HepG2 (cell line): ENCODE measurements at regions not wholly inside any gene's neighbourhood (a gene's known extent, or its start where the extent isn't known, plus 50 kb on each side); places are given as distances from the start of the nearest gene placed in this dataset.

Source experiments
- BCL6 ChIP-seq: IDR thresholded peaks from 2 replicates; pipeline ENCODE4 v1.6.1; 2016; ENCODE audit warnings: missing genetic modification reagents, missing compliant biosample characterization
- CREB1 ChIP-seq, 2 experiments: fragments of 450-650 bp in 1 of 2; IDR thresholded peaks; 2 replicates each; pipeline ENCODE4 v1.6.1; 2016 to 2017; ENCODE audit warnings: control low read depth in 1 of 2, mild to moderate bottlenecking in 1 of 2, missing compliant biosample characterization in 1 of 2, missing genetic modification characterization in 1 of 2
- HOXA7 ChIP-seq: sonication (generic); formaldehyde crosslinking; IDR thresholded peaks from 2 replicates; pipeline ENCODE4 v1.8.1; 2022; ENCODE audit warnings: mild to moderate bottlenecking, missing genetic modification reagents, moderate library complexity
- IKZF4 ChIP-seq: sonication (generic); formaldehyde crosslinking; IDR thresholded peaks from 2 replicates; pipeline ENCODE4 v1.5.1; 2020; ENCODE audit warnings: borderline replicate concordance, mild to moderate bottlenecking, low read depth, missing genetic modification reagents; ENCODE audit errors: not compliant biosample characterization
- KDM1A ChIP-seq: IDR thresholded peaks from 2 replicates; pipeline ENCODE4 v1.6.1; 2016; ENCODE audit warnings: missing compliant biosample characterization
- KMT2B ChIP-seq: IDR thresholded peaks from 2 replicates; pipeline ENCODE4 v1.6.1; 2016; ENCODE audit warnings: missing genetic modification reagents, missing compliant biosample characterization
- MTA3 ChIP-seq: sonication (generic); formaldehyde crosslinking; IDR thresholded peaks from 2 replicates; pipeline ENCODE4 v1.4.0; 2020; ENCODE audit warnings: missing genetic modification reagents
- POGK ChIP-seq: sonication (generic); formaldehyde crosslinking; conservative IDR thresholded peaks from 2 replicates; pipeline ENCODE4 v1.8.0; 2022; ENCODE audit warnings: mild to moderate bottlenecking, moderate library complexity, missing genetic modification reagents
- RARA ChIP-seq: IDR thresholded peaks from 2 replicates; pipeline ENCODE4 v1.6.1; 2016; ENCODE audit warnings: missing genetic modification reagents, missing compliant biosample characterization
- SMAD1 ChIP-seq: sonication (generic); formaldehyde crosslinking; IDR thresholded peaks from 2 replicates; pipeline ENCODE4 v1.4.0; 2020; ENCODE audit warnings: missing genetic modification reagents, low read depth, mild to moderate bottlenecking, borderline replicate concordance
- SOX5 ChIP-seq: IDR thresholded peaks from 2 replicates; pipeline ENCODE4 v1.6.1; 2016; ENCODE audit warnings: borderline replicate concordance
- ZFX ChIP-seq: sonication (generic); formaldehyde crosslinking; IDR thresholded peaks from 2 replicates; pipeline ENCODE4 v1.4.0; 2020; ENCODE audit warnings: mild to moderate bottlenecking, low read depth, missing genetic modification reagents, moderate library complexity
- ZNF12 ChIP-seq: sonication (generic); formaldehyde crosslinking; IDR thresholded peaks from 2 replicates; pipeline ENCODE4 v1.5.0; 2020; ENCODE audit warnings: missing genetic modification reagents
- ZNF260 ChIP-seq: sonication (generic); formaldehyde crosslinking; IDR thresholded peaks from 2 replicates; pipeline ENCODE4 v1.4.0; 2020; ENCODE audit warnings: missing genetic modification reagents, low read depth, mild to moderate bottlenecking, borderline replicate concordance
- ZNF556 ChIP-seq: sonication (generic); formaldehyde crosslinking; IDR thresholded peaks from 2 replicates; pipeline ENCODE4 v1.4.0; 2020; ENCODE audit warnings: mild to moderate bottlenecking, missing genetic modification reagents, borderline replicate concordance
- ZNF788 ChIP-seq: sonication (generic); formaldehyde crosslinking; IDR thresholded peaks from 2 replicates; pipeline ENCODE4 v1.5.0; 2020; ENCODE audit warnings: mild to moderate bottlenecking, missing genetic modification reagents, borderline replicate concordance
- TF ChIP-seq, protein P1 (sequence below): sonication (generic); formaldehyde crosslinking; IDR thresholded peaks from 2 replicates; pipeline ENCODE4 v1.4.0; 2020; ENCODE audit warnings: missing genetic modification reagents, borderline replicate concordance
- TF ChIP-seq, protein P2 (sequence below): sonication (generic); formaldehyde crosslinking; IDR thresholded peaks from 2 replicates; pipeline ENCODE4 v1.8.0; 2022; ENCODE audit warnings: mild to moderate bottlenecking, missing genetic modification reagents; ENCODE audit not compliant: insufficient replicate concordance
- TF ChIP-seq, protein P3 (sequence below): sonication (generic); formaldehyde crosslinking; IDR thresholded peaks from 2 replicates; pipeline ENCODE4 v1.5.1; 2020; ENCODE audit warnings: mild to moderate bottlenecking, missing genetic modification reagents, borderline replicate concordance

DNA sequence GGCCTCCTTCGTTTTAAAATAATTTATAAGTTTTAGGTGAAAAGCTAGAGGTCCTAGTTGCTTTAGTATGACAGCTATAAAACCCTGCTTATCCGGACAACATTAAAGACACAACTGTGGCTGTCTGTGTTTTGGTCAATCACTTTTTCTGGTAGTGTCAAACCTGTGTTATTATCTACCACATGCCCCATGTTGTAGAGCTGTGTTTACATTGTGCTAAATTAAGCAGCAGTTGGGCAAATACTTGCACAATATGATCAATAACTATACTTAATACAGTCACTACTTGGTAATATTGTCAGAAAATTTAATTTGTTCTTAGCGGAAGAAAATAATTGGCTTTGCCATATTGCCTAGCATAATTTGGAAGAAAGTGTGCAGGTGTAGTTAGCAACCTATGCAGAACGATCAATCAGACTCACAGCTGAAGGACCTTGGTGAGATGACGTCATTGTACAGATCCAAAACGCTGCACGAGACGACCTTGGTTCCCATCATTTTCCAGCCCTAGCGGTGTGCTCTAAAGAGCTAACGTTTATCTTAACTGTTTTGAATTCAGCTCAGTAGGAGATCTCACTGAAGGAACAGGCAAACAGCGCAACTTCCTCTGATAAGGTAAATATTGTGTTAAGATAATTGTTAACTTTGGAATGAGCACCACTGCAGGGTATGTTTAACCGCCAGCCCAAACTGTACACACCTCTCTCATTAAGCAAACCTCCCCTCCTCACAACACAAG is 476.6 kb downstream of the IRS2 start (continued):
- TF ChIP-seq MTA3 (CRISPR knock-in tag) (no peak), BCL6 (CRISPR knock-in tag) (peak; percentile 37), POGK (CRISPR knock-in tag) (no peak), RARA (CRISPR knock-in tag) (peak; percentile 49; the same call in 1 of the 2 replicates), ZNF12 (CRISPR knock-in tag) (peak; percentile 31; the same call in 1 of the 2 replicates), IKZF4 (CRISPR knock-in tag) (no peak), ZNF556 (0 out of 2 replicates have a peak, but pooled peaks have one; percentile 17), CREB1 (IDR thresholded peaks at IDR 0.05) (peak; percentile 96), CREB1 (CRISPR knock-in tag; IDR thresholded peaks at IDR 0.05) (peak; percentile 76), ZFX (CRISPR knock-in tag) (0 out of 2 replicates have a peak, but pooled peaks have one; percentile 25), HOXA7 (CRISPR knock-in tag) (no peak), ZNF260 (CRISPR knock-in tag) (no peak), SOX5 (peak; percentile 70), SMAD1 (CRISPR knock-in tag) (no peak), KDM1A (CRISPR knock-in tag) (peak; percentile 20; the same call in 1 of the 2 replicates), ZNF788 (CRISPR knock-in tag) (peak; percentile 31; the same call in 1 of the 2 replicates), KMT2B (no peak)
- TF ChIP-seq, protein P1, sequence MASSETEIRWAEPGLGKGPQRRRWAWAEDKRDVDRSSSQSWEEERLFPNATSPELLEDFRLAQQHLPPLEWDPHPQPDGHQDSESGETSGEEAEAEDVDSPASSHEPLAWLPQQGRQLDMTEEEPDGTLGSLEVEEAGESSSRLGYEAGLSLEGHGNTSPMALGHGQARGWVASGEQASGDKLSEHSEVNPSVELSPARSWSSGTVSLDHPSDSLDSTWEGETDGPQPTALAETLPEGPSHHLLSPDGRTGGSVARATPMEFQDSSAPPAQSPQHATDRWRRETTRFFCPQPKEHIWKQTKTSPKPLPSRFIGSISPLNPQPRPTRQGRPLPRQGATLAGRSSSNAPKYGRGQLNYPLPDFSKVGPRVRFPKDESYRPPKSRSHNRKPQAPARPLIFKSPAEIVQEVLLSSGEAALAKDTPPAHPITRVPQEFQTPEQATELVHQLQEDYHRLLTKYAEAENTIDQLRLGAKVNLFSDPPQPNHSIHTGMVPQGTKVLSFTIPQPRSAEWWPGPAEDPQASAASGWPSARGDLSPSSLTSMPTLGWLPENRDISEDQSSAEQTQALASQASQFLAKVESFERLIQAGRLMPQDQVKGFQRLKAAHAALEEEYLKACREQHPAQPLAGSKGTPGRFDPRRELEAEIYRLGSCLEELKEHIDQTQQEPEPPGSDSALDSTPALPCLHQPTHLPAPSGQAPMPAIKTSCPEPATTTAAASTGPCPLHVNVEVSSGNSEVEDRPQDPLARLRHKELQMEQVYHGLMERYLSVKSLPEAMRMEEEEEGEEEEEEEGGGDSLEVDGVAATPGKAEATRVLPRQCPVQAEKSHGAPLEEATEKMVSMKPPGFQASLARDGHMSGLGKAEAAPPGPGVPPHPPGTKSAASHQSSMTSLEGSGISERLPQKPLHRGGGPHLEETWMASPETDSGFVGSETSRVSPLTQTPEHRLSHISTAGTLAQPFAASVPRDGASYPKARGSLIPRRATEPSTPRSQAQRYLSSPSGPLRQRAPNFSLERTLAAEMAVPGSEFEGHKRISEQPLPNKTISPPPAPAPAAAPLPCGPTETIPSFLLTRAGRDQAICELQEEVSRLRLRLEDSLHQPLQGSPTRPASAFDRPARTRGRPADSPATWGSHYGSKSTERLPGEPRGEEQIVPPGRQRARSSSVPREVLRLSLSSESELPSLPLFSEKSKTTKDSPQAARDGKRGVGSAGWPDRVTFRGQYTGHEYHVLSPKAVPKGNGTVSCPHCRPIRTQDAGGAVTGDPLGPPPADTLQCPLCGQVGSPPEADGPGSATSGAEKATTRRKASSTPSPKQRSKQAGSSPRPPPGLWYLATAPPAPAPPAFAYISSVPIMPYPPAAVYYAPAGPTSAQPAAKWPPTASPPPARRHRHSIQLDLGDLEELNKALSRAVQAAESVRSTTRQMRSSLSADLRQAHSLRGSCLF (CRISPR knock-in tag), result no peak
- TF ChIP-seq, protein P2, sequence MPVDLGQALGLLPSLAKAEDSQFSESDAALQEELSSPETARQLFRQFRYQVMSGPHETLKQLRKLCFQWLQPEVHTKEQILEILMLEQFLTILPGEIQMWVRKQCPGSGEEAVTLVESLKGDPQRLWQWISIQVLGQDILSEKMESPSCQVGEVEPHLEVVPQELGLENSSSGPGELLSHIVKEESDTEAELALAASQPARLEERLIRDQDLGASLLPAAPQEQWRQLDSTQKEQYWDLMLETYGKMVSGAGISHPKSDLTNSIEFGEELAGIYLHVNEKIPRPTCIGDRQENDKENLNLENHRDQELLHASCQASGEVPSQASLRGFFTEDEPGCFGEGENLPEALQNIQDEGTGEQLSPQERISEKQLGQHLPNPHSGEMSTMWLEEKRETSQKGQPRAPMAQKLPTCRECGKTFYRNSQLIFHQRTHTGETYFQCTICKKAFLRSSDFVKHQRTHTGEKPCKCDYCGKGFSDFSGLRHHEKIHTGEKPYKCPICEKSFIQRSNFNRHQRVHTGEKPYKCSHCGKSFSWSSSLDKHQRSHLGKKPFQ (CRISPR knock-in tag), result peak; percentile 78
- TF ChIP-seq, protein P3, sequence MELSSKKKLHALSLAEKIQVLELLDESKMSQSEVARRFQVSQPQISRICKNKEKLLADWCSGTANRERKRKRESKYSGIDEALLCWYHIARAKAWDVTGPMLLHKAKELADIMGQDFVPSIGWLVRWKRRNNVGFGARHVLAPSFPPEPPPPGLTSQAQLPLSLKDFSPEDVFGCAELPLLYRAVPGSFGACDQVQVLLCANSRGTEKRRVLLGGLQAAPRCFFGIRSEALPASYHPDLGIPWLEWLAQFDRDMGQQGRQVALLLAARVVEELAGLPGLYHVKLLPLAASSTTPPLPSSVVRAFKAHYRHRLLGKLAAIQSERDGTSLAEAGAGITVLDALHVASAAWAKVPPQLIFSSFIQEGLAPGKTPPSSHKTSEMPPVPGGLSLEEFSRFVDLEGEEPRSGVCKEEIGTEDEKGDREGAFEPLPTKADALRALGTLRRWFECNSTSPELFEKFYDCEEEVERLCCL (CRISPR knock-in tag), result no peak
